Posterior vena cava (tissue), 2 donors: ENCODE measurements at regions not wholly inside any gene's neighbourhood (a gene's known extent, or its start where the extent isn't known, plus 50 kb on each side); places are given as distances from the start of the nearest gene placed in this dataset.
"Not testable (repeated sequence)": the region's sequence is repeated elsewhere in the genome, so short reads cannot be mapped to it uniquely, and the experiment has no call there.

Experiments used
- DNase-seq: peaks from one replicate; pipeline ENCODE4 v3.0.0-alpha.2; 2020; ENCODE audit warnings: low spot score
- intact Hi-C, 2 donors: fragments of 100-400 bp; cut with DNase I; formaldehyde crosslinking; loops; one replicate each; pipeline versions ENCODE4 v1.14.1 to v1.14.2; 2022 to 2023
- donor health status: DM: yes; HTN: yes; CAD: no.
- donor health status: DM: yes; HTN: yes; CAD: no.

DNA sequence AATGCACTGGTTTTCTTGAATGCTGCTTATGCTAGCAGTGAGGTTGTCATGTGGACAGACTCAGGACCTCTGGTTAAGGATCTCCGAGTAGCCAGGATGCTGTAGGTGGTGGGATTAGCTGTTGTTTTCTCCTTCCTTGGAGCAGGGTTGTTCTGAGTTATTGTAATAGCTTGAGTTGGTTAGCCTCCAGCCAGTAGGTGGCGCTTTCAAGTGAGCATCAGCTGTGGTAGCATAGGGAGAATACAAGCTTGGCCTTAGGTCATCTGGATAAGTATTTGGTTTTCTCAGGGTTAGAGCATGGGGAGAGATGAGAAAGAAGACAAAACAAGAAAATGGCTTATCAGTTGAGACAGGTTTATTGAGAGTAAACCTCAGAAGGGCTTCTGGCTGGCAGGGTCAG lies 299.7 kb upstream of the FBXO33 start:
- no peak for DNase-seq
- intact Hi-C loops = loop anchor here in 1 of 2 donors (2.0 kb wide), 1 partner anchor 45 kb away; no protein-coding TSS in a partner anchor

DNA sequence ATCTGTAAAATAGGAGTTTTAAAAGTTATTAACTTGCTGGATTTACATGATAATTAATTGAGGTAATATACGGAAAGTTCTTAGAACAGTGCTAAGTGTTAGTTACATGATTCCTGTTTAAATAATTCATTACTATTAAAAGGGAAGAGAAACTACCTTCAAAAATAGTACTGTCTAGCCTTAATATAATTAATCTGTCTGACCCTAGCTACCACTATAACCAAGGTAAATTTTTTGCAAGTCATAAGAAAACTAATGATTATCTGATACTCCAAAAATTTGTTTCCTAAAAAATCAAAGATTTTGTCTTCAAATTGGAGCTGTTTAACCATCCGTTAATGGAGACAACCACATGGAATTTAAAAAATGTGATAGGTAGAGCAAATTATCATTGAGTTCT lies 294.3 kb upstream of the FBXO33 start:
- intact Hi-C loops = no loop called here
- DNase-seq = no peak

DNA sequence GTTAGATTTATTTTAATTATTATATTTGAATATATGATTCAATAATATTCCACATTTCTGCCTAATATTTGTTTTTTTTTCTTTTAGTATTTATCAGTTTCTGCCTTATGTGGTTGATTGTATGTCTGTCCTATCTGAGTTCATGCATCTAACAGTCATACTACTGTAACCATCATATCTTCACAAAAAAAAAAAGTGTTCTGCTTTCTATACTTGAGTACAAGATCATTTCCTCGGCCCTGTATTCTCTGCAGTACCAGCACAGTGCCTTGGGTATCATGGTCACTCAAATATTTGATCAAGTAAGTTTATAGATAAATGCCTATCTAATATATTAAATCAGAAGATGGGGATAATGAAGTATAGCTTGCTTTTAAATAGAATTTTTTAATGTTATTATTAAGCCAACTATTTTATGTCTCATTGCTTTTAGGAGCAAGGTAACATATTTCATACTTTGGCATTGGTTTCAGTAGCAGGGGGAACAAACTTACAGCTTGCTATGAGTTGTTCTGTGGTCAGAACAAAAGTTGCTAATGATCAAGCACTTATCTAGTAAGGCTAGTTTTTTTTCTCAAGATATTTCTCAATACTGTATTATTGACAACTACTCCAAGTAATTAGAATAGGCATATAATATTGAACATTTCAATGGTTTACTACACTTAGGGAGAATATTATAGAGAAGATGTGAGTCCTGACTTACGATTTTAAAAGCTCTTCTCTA lies 290.5 kb upstream of the FBXO33 start:
- intact Hi-C loops = no loop called here
- no peak for DNase-seq

DNA sequence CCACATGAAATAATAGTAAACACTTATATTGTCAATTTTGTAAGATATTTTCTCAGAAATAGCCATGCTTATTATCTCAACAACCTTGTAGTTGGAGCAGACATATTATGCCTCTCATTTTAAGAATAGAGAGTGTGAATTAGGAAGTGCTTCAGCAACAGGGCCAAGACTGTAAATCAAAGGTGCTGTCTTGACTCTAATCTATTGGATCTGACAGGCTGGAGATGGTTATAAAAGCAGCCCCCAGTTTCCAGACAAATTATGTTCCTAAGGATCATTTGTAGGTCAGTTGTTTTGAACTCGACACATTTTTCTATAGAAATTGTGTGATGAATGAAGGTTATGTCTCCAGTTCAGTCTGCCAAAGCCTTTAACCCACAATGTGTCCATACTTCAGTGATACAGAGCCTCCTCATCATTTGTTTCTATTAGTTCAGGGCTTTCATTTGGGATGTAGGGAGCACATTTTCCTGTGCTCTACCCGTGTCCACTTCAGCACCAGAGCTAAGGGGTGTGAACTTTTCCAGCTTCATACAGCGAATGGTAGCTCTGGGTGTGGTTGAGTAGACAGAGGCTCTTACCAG lies 284.8 kb upstream of the FBXO33 start:
- intact Hi-C loops = no loop called here
- no peak for DNase-seq

DNA sequence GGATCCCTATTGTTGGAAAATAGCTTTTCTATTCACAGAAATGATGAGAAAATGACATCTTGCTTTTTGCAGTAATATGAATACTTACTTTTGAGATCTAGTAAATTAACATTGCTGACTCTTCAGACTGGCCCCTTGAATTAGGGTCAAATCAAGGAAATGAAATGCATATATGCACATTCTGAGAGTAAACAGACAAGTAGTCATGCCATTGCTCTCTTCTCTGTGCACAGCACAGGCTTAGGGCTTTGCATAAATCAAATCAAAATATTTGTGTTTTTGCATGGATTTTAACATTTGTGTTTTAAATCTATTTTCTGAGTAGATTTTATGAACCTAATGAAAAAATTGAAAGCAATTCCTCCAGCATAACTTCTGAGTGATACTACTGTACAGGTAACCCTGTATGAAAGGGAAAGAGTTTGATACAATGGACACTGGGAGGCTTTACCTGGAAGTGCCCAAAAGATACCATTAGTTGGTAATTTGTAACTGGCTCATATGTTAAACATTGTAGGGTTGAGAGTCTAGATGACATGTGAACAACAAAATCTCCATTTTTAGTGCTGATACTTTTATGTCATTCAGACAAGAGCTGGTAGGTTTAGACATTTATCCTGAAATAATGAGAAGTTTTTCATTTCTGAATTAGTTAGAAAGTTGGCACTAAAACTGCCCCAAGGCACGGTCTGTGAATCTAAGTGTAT lies 280.2 kb upstream of the FBXO33 start:
- intact Hi-C loops = no loop called here
- DNase-seq = no peak

DNA sequence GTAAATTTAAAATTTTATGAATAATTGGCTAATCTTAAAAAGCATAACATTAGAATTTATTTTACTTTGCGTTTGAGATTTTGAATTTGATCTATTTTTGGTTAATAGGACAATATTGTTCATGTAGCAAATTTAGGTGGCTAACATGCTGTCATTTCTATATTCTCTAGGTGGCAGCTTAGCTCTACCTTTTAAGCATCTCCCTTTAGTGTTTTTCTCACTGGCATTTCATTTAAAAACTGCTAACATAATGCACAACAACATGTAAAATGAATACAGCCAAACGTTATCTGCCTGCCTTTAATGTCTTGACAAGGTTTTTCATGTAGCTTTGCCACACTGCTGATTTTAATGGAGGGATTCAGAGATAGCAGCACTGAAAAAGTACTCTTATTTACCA lies 272.4 kb upstream of the FBXO33 start:
- no peak for DNase-seq
- intact Hi-C loops = no loop called here

DNA sequence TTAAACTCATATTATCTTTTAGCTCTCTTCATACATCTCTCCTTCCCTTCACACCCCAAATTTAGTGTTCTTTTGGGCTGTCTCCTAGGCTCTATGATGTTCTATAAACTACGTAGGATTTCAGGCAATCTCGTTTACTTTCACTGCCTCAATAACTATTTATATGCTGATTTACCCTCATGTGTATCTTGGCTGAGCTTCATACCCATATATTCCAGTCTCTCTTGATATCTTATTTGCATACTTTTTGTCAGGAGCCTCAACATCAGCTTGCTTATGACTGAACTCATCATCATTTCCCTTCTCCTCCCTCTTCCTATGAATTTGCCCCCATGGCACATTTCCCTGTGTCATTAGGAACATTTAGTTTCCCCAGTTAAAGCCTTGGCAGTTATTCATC lies 262.1 kb upstream of the FBXO33 start:
- DNase-seq = no peak

DNA sequence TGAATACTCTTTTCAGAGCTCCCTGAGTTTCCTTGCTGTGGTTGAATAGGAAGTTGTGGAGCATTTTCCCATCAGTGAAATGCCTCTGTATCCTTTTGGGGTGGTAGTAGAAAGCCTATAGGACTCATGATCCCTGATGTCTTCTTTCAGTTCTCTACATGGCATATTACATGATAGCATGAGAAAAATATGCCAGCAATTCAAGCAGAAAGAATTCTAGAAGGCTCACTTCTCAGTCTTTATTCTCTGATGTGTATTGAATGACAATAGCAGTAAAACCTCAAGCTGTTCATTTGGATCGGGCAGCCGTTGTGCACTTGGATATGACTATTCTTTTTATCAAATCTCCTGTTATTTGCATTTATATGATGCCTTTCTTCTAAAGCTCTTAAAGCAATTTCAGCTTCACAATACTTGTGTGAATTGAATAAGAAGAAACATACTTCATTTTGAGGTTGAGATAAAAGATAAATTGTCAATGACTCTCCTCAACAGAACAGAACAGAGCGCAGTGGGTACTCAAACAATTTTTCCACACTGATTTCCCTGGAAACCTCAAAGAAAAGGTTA lies 251.5 kb upstream of the FBXO33 start:
- intact Hi-C loops = no loop called here
- DNase-seq = no peak

More for the DNA sequence above, 262.1 kb upstream of the FBXO33 start:
- intact Hi-C loops = no loop called here

DNA sequence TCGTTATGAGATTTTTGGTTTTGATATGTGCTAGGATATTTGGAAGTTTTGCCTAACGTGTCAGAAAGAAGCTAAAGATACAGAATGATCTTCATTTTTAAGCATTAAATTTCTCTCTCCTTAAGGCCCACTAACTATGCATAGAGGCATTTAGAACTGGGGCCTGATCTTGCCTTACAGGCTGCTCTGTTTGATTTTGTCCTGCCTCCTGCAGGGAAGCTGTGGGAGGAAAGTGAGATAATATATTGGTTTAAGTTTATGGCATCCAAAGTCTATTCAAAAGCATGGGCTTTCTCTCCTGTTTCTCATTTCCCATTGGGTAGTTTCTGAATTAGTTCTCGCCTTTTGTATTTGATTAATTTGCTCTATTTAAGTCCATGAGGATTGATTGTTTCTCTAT lies 250.3 kb upstream of the FBXO33 start:
- intact Hi-C loops = no loop called here
- no peak for DNase-seq

DNA sequence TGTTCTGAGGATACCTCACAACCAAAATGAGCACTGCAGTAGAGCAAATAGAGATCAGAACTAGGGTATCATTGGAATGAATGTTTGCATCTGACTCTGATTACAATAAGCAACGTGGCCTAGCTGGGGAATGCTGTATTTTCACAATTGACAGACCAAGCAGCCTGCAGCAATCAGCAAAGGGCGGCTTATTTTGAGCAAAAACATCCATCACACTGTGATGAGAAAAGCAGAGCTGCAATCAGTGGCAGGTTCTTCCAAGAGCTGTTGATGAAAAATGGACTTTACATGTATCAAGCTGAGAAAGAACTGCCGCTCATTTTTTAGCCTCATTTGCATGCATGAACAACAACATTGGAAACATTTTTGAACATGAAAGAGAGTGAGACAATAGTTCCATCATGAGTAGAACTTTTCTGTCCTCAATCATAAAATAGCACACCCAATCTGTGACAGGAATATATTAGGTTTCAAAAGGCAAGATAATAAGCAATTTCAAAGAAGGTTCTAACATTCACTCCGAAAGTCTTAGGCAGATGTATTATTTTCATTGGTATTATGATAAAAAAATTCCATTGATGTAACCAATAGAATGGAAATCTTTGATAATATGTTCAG lies 249.7 kb upstream of the FBXO33 start:
- intact Hi-C loops = no loop called here
- DNase-seq = no peak

DNA sequence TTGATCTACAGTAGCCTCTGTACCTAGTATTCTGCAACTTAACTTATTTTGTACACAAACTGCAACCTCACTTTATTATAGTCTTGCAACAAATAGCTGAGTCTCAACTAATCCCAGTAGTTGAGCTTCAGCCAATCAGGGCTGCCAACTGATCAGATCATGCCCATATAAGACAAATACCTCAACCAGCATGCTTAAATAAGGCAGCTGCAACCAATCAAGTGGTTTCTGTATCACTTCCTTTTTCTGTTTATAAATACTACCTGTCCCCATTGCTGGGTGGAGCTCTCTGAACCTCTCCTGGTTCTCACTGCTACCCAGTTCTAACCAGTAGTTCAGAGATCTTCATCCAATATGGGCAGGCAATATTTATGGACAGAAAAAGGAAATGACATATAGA lies 248.5 kb upstream of the FBXO33 start:
- intact Hi-C loops = no loop called here
- no peak for DNase-seq

DNA sequence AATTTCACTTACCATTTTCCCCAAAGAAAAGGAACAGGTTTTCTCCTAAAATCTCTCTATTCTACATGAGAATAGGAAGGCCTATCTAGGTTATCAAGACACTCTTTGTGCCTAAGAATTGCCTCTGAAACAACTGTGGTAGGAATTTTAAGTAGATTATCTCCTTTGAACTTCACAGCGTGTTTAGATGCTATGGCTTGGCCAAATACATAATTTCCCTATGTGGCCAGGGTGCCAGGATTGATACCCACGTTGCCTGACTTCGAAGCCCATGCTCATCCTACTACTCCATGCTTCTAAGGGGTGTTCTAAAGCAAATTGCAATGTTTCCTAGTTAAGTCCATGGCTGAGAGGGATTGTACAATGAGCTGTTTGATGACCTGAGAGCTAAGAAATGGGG lies 241.5 kb upstream of the FBXO33 start:
- DNase-seq = no peak
- intact Hi-C loops = no loop called here

DNA sequence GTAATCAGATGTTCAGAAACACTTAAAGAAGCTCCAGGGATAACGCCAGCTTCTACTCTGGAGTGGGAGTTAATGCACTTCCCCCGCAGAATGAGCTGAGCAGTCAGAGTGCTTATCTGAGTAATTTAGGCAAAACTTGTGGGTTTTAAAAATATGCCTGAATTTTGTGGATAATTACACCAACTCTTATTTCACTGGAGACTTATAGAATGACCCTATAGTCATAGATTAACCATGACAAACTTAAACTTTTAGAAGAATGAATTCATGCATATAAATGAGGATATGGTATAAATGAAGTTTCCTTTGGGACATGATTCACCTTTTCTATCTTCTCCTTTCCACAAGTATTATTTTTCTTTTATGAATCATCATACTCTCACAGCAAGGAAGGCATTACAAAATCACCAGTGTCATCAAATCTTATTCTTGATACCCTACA lies 241.1 kb upstream of the FBXO33 start:
- no peak for DNase-seq
- intact Hi-C loops = no loop called here

DNA sequence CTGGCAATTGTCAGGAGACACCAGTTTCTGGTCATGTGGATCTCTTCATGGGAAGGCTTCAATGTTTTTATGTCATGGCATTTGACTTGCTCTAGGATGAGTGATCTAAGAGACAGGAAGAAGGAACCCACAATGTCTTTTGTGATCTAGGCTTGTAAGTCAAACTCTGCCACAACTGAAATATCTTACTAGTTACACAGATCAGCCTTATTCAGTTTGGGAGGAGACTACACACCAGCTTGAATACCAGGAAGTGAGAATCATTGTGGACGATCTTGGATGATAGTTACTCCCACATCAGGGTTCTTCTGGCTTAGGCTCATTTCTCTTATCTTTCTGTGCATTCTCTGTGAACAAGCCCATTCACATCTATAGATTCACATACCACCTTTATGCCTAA lies 236.2 kb upstream of the FBXO33 start:
- intact Hi-C loops = no loop called here
- no peak for DNase-seq

DNA sequence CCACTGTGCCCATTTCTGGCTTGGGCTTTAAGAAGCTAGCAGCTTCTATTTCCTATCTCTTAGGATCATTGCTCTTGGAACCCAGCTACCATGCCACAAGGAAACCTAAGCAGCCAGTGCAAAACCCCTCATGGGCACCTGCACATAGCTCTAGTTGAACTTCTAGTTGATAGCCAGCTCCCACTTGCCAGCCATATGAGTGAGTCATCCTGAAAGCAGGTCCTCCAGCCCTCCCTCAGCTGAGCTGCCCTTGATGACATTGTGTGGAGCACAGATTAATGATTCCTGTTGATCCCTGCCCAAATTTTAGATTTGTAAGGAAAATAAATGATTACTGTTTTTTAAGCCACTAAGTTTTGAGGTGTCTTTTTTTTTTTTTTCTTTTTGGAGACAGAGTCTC lies 234.2 kb upstream of the FBXO33 start:
- DNase-seq = no peak
- intact Hi-C loops = no loop called here

DNA sequence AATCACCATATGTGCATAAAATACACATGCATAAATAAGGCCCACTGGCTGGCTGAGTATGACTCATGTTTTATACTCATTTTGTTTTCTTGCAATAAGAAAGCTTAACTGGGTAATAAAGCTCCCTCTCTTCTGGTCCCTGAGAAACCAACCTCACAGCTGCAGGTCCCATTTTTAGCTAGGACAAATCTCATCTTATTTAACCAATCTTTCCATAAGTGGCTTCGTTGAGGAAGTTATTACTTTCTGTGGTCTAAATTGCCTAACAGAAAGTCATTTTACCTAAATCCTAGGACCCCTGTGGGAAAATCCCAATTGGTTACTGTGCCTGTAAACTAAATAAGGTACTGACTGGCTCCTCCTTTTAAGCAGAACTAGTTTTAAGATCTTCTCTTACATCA lies 232.8 kb upstream of the FBXO33 start:
- intact Hi-C loops = no loop called here
- DNase-seq = no peak

DNA sequence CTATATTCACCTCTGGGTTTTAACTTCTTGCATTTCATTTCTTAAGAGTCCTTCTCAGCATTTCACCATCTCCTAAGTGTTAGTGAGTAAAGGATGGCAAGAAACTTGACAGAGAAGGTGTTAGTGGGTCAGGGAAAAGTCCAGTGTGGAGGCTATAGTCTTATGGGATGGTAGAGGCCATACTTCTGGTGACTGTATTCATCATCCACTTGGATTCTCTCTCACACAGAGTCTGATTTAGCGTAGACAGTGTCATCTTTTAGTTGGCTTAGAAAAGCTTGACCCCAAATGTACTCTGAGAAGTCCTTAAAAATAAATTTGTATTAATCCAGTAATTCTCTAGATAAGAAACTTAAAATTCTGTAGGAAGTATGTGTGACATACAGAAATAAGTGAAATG lies 232.4 kb upstream of the FBXO33 start:
- no peak for DNase-seq
- intact Hi-C loops = no loop called here

DNA sequence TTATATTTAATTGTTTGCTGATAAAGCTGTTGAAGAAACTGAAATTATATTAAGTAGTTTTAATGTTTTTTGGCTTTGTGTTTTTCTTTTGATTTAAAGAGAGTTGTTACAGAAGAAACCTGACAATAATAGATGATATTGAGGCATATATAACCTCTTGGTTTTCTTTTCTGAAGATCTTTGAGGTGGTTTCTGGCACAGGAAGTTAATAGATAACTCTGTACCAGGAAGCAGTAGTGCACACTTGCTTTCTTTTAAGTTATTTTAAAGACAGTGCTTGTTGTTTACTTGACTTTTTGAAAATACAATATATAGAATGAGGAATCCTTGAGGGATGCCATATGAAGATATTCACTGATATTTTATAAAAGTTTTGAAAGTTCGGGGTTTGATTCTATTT lies 209.0 kb upstream of the FBXO33 start:
- intact Hi-C loops = no loop called here
- no peak for DNase-seq

DNA sequence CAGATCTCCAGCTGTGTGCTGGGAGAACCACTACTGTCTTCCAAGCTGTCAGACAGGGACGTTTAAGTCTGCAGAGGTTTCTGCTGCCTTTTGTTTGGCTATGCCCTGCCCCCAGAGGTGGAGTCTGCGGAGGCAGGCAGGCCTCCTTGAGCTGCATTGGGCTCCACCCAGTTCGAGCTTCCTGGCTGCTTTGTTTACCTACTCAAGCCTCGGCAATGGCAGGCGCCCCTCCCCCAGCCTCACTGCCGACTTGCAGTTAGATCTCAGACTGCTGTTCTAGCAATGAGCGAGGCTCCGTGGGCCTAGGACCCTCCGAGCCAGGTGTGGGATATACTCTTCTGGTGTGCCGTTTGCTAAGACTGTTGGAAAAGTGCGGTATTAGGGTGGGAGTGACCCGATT lies 206.8 kb upstream of the FBXO33 start:
- intact Hi-C loops, DNase-seq: not testable (repeated sequence)

DNA sequence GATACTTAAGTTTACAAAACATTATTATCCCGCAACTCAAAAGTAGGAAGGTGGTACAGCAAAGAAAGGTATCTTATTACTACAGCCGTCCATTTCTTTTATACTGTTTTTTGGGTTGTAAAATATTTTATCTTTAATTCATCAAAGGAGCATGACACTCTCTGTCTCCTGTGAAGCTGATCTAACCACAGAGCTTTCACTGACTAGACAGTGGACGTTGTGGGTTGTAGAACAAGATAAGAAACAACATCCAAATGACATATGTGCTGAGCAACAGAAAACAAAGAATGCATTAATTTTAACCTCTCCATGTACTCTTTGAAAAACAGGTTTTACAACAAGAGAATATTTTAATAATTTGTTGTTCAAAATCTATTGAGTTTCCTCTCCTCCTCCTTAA lies 195.9 kb upstream of the FBXO33 start:
- no peak for DNase-seq
- intact Hi-C loops = no loop called here
